ENCODE measurements at regions not wholly inside any gene's neighbourhood (a gene's known extent, or its start where the extent isn't known, plus 50 kb on each side); places are given as distances from the start of the nearest gene placed in this dataset.
A peak's percentile ranks its signal among the peaks of the same experiment; 100 is the strongest.

GRCh38 chr7:98040626-98041360 is 50.8 kb upstream of the OCM2 start:
- no peaks in the 10 kb centered on the region for H3K36me3 ChIP-seq (ENCODE audit: insufficient read depth, low read depth, low read length)
- H3K4me1 ChIP-seq (ENCODE audit: insufficient read depth, low read length): no peaks in the 10 kb centered on the region
- no peak overlapping the region for H3K9ac ChIP-seq (ENCODE audit: low read depth, low read length)
- H3K27ac ChIP-seq (ENCODE audit: low read length): no peak overlapping the region
- H3K9me3 ChIP-seq (ENCODE audit: insufficient read depth, low read depth, low read length): no peaks in the 10 kb centered on the region
- no peak overlapping the region for H3K4me3 ChIP-seq (ENCODE audit: low read length)
- no peaks in the 10 kb centered on the region for H3K27me3 ChIP-seq (ENCODE audit: insufficient read depth, low read length)

- Histone ChIP-seq H3K9me3 (ENCODE audit: insufficient read depth, low read depth, low read length) (no peaks in the 10 kb centered on the region), H3K36me3 (ENCODE audit: insufficient read depth, low read depth, low read length) (no peaks in the 10 kb centered on the region)
Measured at GRCh38 chr7:98046816-98047215, 56.8 kb upstream of the OCM2 start.

GRCh38 chr7:98049034-98049433 is 57.6 kb upstream of the LMTK2 start:
- H3K36me3 ChIP-seq (ENCODE audit: insufficient read depth, low read depth, low read length): no peaks in the 10 kb centered on the region
- no peaks in the 10 kb centered on the region for H3K4me1 ChIP-seq (ENCODE audit: insufficient read depth, low read length)
- no peaks in the 10 kb centered on the region for H3K9me3 ChIP-seq (ENCODE audit: insufficient read depth, low read depth, low read length)
- no peak overlapping the region for H3K4me3 ChIP-seq (ENCODE audit: low read length)
- no peak overlapping the region for H3K9ac ChIP-seq (ENCODE audit: low read depth, low read length)
- H3K27ac ChIP-seq (ENCODE audit: low read length): no peak overlapping the region
- H3K27me3 ChIP-seq (ENCODE audit: insufficient read depth, low read length): no peaks in the 10 kb centered on the region

More at GRCh38 chr7:98046816-98047215, 56.8 kb upstream of the OCM2 start:
- H3K4me1 ChIP-seq (ENCODE audit: insufficient read depth, low read length): no peaks in the 10 kb centered on the region
- H3K27me3 ChIP-seq (ENCODE audit: insufficient read depth, low read length): no peaks in the 10 kb centered on the region
- H3K4me3 ChIP-seq (ENCODE audit: low read length): no peak overlapping the region
- H3K27ac ChIP-seq (ENCODE audit: low read length): no peak overlapping the region
- H3K9ac ChIP-seq (ENCODE audit: low read depth, low read length): no peak overlapping the region

- no peaks in the 10 kb centered on the region for H3K9me3 ChIP-seq (ENCODE audit: insufficient read depth, low read depth, low read length)
- H3K27me3 ChIP-seq (ENCODE audit: insufficient read depth, low read length): no peaks in the 10 kb centered on the region
- H3K4me1 ChIP-seq (ENCODE audit: insufficient read depth, low read length): no peaks in the 10 kb centered on the region
- no peak overlapping the region for H3K9ac ChIP-seq (ENCODE audit: low read depth, low read length)
- H3K4me3 ChIP-seq (ENCODE audit: low read length): peak overlapping the region; percentile 47; the same call in 1 of the 2 replicates
- H3K36me3 ChIP-seq (ENCODE audit: insufficient read depth, low read depth, low read length): no peaks in the 10 kb centered on the region
- H3K27ac ChIP-seq (ENCODE audit: low read length): no peak overlapping the region
Measured at GRCh38 chr7:98051118-98051744, 55.4 kb upstream of the LMTK2 start.

- H3K9ac ChIP-seq (ENCODE audit: low read depth, low read length): no peak overlapping the region
- H3K4me1 ChIP-seq (ENCODE audit: insufficient read depth, low read length): no peaks in the 10 kb centered on the region
- no peaks in the 10 kb centered on the region for H3K27me3 ChIP-seq (ENCODE audit: insufficient read depth, low read length)
- H3K9me3 ChIP-seq (ENCODE audit: insufficient read depth, low read depth, low read length): no peaks in the 10 kb centered on the region
- no peaks in the 10 kb centered on the region for H3K36me3 ChIP-seq (ENCODE audit: insufficient read depth, low read depth, low read length)
- no peak overlapping the region for H3K4me3 ChIP-seq (ENCODE audit: low read length)
- no peak overlapping the region for H3K27ac ChIP-seq (ENCODE audit: low read length)
Measured at GRCh38 chr7:98054585-98054984, 52.1 kb upstream of the LMTK2 start.

- H3K4me3 ChIP-seq (ENCODE audit: low read length): no peak overlapping the region
- H3K9ac ChIP-seq (ENCODE audit: low read depth, low read length): no peak overlapping the region
- H3K27ac ChIP-seq (ENCODE audit: low read length): no peak overlapping the region
Measured at GRCh38 chr7:98056580-98056979, 50.1 kb upstream of the LMTK2 start.

More at GRCh38 chr7:98056580-98056979, 50.1 kb upstream of the LMTK2 start:
- no peaks in the 10 kb centered on the region for H3K36me3 ChIP-seq (ENCODE audit: insufficient read depth, low read depth, low read length)
- no peaks in the 10 kb centered on the region for H3K27me3 ChIP-seq (ENCODE audit: insufficient read depth, low read length)
- no peaks in the 10 kb centered on the region for H3K4me1 ChIP-seq (ENCODE audit: insufficient read depth, low read length)
- H3K9me3 ChIP-seq (ENCODE audit: insufficient read depth, low read depth, low read length): no peaks in the 10 kb centered on the region

Data from iPS-20b (cell line).